GM18498 (cell line): ENCODE measurements at regions not wholly inside any gene's neighbourhood (a gene's known extent, or its start where the extent isn't known, plus 50 kb on each side); places are given as distances from the start of the nearest gene placed in this dataset.
"Not testable (repeated sequence)": the region's sequence is repeated elsewhere in the genome, so short reads cannot be mapped to it uniquely, and the experiment has no call there.

Experiments
- ATAC-seq: cut with Tn5 transposase; IDR thresholded peaks from one replicate; pipeline ENCODE4 v1.9.1; 2021; ENCODE audit warnings: mild to moderate bottlenecking, moderate library complexity; ENCODE audit not compliant: unreplicated experiment

- no peak for ATAC-seq
Measured at GRCh38 chrX:138954976-138955375, 243.5 kb upstream of the FGF13 start.

DNA sequence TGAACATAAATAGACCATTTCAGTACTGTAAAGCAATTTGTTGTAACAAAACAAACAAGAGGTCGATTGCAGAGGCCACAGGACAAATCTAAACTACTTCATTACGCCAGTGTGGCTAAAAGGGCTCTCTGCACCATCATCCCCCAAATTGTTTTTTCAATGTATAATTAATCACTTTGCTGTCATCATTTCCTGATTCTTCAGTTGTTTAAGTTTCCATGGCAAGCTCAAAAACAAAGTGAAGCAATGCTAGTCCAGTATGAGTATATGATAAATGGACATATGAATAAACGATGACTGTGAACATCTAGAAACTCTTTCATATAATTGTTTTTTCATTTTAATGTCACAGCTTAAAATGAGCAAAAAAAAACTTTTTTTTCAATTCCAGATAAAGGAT lies 235.4 kb upstream of the FGF13 start:
- no peak for ATAC-seq

DNA sequence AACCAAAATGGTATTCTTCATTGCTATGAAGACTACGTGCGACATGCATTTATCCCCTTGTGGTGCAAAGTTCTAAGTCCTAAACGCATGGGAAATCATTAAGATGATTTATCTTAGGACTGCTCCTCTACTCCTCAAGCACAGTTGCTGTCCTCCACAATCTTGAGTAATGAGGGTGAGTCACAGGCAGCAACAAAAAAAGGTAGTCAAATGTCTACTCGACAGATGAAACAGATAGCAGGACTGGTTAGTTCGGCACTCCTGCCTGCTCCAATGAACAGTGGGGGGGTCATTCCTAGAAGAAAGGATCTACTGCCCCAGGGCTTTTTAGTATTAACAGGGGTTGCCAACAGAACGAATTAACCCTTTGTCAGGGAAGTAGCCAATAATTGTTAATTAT lies 233.7 kb upstream of the FGF13 start:
- ATAC-seq, result no peak

DNA sequence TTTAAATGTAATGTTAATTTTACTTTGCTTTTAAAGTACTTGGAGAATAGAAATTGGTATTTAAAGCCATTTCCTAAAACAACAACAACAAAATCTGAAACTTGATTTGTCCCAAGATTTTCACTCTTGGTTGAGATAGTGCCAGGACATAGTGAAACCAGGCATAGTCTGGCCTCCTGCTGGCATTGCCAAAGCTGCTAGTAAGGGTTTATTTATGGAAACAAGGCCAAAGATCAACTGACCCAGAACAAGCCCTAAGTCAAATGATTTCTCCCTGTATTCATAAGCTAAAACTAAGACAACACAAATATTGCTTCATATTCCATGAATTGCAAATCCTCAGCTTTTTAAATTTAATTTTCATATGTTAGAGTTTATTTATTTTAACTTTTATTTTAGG lies 227.5 kb upstream of the FGF13 start:
- no peak for ATAC-seq

DNA sequence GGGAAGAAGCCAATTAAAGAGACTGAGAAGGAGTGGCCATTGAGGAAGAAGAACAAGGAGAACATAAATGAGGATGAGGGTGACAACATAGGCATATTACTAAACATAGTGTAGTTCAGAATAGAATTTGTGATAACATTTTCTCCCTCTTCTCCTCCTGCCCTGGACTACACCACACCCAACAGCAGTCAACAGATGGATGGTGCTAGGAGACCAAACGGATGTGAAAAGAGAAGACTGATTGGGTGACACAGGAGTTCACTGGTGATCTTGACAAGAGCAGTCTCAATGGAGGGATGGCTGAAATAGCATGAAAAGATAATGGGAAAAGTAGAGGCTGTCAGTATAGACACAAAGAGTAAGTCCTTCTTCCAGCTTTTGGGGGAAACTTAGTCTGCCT lies 226.5 kb upstream of the FGF13 start:
- ATAC-seq, result no peak

- ATAC-seq, result no peak
Measured at GRCh38 chrX:138931212-138931611, 219.7 kb upstream of the FGF13 start.

- ATAC-seq, result no peak
Measured at GRCh38 chrX:138930583-138930945, 219.0 kb upstream of the FGF13 start.

- ATAC-seq, result no peak
Measured at GRCh38 chrX:138929926-138930582, 218.5 kb upstream of the FGF13 start.

GRCh38 chrX:138928737-138929459 lies 217.4 kb upstream of the FGF13 start:
- no peak for ATAC-seq

DNA sequence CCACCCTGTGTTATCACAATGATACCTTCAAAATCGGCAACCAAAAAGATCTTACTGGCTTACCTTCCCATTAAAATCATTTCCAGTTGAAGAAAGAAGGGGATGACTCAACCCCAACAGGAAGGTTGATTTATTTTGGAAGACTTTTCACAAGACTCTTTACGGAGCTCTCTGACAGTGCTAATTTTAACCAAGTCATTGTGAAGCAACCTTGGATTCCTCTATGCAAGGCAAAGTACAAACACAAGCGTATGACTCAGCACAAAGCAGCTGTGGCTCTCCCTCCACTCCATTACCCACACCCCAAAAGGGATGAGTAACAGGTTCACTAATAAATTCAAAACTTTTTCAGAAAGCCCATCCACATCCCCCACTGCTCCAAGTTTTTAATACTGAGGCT lies 213.8 kb upstream of the FGF13 start:
- no peak for ATAC-seq

DNA sequence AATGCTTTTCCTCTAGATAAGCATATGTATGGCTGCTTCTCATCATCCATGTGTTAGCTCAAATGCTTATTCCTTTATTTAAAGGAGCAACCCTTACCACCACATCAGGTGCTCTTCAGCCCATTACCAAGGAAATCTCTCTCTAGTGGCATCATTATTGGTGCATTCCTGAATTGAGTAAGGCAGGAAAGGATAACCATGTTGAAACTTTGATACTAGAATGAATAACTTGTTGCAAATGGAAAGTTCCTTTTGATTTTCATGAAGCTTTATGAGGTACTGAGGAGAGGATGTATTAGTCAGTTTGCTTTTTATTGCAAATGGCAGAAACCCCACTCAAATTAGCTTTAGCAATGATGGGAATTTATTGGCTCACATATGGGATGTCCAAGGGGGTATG lies 212.3 kb upstream of the FGF13 start:
- no peak for ATAC-seq

- ATAC-seq, result no peak
Measured at GRCh38 chrX:138921031-138921430, 209.5 kb upstream of the FGF13 start.

GRCh38 chrX:138917781-138918180 lies 206.3 kb upstream of the FGF13 start:
- ATAC-seq, result no peak

- ATAC-seq, result no peak
Measured at GRCh38 chrX:138914767-138915166, 203.2 kb upstream of the FGF13 start.

GRCh38 chrX:138908577-138908976 lies 197.1 kb upstream of the FGF13 start:
- ATAC-seq, result no peak

DNA sequence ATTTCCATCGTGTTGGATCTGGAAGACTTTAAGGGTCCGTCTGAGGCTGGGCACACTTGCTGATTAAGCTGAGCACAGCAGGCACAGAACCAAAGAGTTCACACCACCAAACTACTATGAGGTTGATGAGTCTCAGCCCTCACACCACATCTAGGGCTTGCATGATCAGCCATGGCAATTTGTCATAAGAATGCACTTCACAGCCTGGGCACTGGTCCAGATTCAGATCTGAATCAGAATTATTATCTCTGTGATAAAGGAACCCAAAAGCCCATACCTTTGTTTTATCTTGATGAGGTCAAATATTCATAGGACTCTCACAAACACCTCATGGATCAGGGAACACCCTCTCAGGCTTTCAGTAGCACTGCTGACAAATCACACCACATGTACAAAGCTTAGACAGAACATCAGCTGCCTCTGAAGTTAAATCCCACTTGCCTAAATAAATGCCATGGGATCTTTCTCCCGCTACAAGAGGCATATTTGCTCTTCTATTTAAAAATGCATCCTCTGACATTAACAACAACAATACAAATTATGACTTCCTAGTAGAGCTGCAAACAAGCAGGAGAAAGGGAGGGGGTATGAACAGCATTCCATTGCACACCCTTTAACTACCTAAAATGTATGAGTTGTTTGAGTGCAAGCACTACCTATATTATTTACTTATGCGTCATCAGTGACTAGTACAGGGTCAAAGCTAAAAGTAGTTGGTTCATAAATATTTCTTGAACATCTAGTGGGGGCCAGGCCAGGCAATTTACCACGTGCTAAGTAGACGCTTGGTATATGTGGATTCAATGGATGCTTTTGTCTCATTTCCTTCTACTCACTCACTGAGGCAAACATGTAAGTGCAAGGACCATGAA lies 186.3 kb upstream of the FGF13 start:
- no peak for ATAC-seq

- ATAC-seq, result no peak
Measured at GRCh38 chrX:138890491-138890890, 179.0 kb upstream of the FGF13 start.

DNA sequence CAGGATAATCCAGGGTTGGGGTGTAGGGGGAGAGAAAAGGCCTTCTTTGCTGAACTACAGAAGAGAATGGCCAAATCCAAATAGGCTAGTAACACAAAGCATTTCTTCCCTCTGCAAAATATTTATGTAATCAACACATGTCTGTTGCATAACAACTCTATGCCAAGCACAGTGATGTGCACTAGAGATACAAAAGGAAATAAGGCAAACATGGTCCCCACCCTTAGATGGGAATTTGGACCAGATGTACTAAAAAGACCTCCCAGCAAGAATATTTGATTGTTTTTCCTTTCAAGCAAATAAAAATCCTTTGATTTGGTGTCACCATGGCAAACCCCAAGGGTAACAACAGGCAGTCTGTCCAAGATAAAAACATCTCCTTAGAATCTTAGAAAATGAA lies 177.6 kb upstream of the FGF13 start:
- ATAC-seq, result no peak

GRCh38 chrX:138886769-138887168 lies 175.3 kb upstream of the FGF13 start:
- no peak for ATAC-seq

GRCh38 chrX:138885886-138886285 lies 174.4 kb upstream of the FGF13 start:
- ATAC-seq, result no peak

GRCh38 chrX:138880293-138880692 lies 168.8 kb upstream of the FGF13 start:
- not testable (repeated sequence) for ATAC-seq

GRCh38 chrX:138877746-138878145 lies 166.2 kb upstream of the FGF13 start:
- no peak for ATAC-seq
